ENCODE measurements at regions not wholly inside any gene's neighbourhood (a gene's known extent, or its start where the extent isn't known, plus 50 kb on each side); places are given as distances from the start of the nearest gene placed in this dataset.

DNA sequence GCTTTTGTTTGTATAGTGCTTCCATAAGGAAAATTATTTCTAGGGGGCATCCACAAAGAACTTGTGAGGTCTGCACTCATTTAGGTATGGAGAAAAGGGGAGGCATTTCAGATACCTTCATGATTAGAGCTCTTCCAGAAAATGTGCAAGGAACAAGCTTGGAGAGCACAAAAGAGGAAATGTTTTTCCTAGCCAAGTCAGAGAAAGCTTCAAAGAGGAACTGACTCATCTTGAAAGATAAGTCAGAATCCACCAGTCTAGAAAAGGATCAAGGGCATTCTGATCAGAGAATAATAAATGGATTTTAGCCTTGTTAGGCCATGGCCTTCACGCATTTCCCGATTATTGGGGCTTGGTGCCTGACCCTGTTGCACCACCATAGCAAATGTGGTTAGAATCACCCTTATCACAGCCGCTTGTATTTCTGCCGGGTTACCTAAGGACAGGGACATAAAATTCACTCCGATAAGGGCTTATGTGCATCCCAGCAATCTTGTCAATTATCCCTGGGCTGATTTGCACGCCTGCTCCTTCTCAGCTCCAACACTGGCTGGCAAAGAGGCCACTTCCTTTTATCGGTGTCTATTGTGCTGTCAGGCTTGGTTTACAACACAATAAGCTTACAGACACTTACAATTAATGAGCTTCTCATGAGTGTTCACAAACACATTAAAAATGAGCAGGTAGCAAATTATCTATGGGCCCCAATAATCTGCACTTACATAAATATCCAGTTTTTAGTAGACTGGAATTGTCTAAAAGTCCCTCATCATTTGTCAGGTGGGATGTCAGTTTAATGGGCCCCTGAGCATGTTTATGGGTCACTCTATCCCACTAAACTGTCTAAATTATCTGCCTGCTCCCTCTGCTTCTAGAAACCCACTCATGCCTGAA lies 613.5 kb downstream of the SOX6 start:
- no peak overlapping the region for H3K4me3 ChIP-seq
- no peak overlapping the region for H3K27ac ChIP-seq

DNA sequence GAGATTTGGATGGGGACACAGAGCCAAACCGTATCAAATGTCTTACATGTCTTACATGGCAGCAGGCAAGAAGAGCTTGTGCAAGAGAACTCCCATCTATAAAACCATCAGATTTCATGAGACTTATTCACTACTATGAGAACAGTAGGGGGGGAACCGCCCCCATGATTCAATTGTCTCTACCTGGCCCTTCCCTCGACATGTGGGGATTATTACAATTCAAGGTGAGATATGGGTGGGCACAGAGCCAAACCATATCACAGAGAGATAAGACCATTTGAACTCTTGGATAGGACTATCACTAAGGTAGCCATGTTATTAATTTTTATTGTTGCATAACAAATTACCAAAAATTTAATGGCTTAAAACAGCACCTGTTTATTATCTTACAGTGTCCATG lies 611.7 kb downstream of the SOX6 start:
- Histone ChIP-seq H3K27ac (no peak overlapping the region), H3K4me3 (no peak overlapping the region)

DNA sequence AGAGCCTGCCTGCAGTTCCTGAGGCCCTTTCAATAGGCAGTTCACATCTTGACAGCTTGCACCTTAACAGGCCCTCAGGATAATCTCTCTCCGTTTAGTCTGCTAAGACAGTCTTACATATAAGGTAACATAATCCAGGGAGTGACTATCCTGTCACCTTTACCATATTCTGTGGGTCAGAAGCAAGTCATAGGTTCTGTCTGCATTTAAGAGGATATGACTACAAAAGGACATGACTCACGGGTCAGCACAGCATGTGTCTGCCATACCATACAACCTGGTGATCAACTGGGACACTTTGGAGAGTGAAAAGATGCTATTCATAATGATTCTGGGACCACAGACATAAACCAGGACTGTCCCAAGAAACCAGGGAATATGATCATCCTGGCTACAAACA lies 611.1 kb downstream of the SOX6 start:
- Histone ChIP-seq H3K4me3 (no peak overlapping the region), H3K27ac (no peak overlapping the region)

DNA sequence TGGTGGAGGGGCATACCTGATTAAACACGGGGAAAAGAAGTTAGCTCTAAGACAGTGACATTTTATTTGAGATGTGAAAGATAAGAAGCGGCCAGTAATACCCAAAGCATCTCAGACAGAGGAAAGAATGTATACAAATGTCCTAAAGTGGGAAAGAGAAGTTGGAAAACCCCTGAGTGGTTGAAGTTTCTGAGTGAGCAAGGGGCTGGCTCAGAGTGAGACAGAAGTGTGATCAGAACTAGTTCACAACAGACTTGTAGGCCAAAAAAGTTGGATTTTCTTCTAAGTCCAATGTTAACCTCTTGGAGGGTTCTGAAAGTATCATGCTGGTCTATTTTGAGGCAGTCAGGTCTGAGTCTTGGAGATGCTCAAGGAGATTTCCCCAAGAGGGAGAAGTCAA lies 608.7 kb downstream of the SOX6 start:
- Histone ChIP-seq H3K27ac (no peak overlapping the region), H3K4me3 (no peak overlapping the region)

DNA sequence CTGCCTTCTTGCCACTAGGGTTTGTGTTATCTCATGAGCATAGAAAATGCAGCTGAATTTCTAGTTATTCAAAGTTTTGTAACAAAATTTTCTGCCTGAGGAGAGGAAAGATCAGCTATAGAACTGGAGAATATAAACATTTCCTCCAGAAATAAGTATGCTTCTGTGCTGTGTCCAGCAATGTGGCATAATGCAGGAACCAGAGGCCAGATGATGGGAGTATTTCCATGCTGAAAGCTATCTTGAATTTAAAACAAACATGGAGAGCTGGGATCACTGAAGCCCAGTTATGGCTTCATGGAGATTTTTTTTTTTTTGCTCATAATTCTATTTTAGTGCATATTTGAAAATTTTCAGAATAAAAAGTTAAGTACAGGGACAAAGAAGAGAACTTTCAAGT lies 608.2 kb downstream of the SOX6 start:
- Histone ChIP-seq H3K4me3 (no peak overlapping the region), H3K27ac (no peak overlapping the region)

DNA sequence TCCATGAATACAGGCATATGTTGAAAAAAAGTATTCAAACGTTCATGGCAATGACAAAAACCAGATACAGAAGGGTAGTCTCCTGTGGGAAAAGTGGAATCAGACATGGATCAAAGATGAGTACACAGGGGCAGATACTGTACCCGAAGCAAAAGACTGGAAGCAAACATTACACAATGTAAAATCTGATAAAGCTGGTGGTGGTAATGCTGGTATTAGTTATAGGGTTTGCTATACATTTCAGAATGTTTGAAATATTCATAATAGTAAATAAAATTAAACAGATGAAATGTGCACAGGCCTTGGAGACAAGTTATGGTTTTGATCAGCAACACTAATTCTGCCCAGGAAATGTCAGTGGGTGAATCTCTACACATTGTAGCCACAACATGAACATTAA lies 607.6 kb downstream of the SOX6 start:
- Histone ChIP-seq H3K4me3 (no peak overlapping the region), H3K27ac (no peak overlapping the region)

DNA sequence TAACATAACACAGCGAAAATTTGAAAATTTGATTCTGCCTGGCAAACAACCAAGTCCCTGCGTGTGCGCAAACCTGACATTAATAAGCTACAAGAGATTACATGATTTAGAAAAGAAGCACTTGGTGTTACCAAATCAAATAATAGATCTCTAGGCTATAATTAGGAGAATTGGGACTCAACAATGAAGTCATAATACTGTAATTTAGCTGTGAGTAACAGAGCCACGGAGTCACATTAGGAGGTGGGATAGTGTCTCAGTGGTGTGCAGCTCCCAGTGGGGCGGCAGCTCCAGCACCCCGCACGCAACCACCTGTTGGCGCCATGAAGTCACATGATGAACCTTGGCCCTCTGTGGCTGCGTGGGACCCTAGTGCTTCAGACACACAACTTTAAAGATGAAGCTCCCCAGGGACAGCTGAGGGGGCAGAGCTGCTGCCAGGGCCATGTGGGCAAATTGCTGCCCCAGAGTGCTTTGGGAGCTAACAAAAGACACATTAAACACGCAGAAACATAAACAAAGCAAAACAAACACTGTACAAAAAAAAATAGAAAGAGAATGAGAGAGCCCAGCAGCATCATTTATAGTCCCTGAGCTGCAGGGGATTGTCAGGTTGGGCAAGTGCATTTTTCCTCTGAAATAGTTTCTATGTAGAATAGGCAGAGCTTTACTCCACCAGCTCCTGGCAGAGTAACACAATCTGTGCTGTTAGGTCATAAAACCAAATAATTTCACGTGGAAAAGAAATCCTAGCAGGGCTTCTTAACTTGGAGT lies 605.6 kb downstream of the SOX6 start:
- no peak overlapping the region for H3K4me3 ChIP-seq
- H3K27ac ChIP-seq = no peak overlapping the region

DNA sequence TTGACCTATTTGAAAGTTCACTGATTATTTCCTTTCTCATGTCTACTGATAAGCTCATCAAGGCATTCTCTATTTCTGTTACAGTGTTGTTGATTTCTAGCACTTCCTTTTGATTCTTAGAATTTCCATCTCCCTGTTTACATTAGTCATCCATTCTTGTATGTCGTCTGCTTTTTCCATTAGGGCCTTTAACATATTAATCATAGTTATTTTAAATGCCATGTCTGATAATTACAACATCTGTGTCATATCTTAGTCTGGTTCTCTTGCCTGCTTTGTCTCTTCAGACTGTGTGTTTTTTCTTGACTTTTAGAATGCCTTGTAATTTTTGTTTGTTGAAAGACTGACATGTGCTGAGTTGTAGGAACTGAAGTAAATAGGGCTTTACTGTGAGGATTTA lies 602.1 kb downstream of the SOX6 start:
- H3K4me3 ChIP-seq = no peak overlapping the region

DNA sequence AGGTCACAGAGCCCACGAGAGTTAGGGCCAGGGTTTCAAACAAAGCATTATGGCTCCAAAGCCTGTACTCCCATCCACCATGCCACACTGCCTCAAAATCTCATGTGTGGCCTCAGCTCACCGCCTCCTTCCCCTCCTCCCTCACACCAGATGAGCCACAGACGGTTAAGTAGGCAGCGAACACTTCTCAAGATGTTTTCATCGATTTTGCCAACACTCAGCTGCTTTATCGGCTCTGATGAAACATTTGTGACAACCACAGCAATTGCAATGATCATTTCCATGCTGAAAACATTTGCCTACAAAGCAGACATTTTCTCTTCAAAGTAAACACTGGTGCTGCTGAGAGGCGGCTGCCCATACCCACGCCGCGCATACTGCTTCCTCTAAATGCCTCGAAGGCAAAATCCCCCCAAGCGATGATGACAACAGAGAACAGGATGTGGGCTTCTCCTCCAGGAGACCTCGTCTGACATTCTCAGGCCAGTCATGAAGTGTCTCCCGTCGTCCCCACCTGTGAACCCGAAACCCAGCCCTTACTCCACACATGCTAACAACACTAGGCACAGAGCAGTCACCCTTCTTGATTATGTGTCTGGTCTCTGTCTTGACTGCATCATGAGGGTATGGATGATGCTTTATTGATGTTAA lies 599.2 kb downstream of the SOX6 start:
- no peak overlapping the region for H3K27ac ChIP-seq

More for the DNA sequence above, 602.1 kb downstream of the SOX6 start:
- no peak overlapping the region for H3K27ac ChIP-seq

DNA sequence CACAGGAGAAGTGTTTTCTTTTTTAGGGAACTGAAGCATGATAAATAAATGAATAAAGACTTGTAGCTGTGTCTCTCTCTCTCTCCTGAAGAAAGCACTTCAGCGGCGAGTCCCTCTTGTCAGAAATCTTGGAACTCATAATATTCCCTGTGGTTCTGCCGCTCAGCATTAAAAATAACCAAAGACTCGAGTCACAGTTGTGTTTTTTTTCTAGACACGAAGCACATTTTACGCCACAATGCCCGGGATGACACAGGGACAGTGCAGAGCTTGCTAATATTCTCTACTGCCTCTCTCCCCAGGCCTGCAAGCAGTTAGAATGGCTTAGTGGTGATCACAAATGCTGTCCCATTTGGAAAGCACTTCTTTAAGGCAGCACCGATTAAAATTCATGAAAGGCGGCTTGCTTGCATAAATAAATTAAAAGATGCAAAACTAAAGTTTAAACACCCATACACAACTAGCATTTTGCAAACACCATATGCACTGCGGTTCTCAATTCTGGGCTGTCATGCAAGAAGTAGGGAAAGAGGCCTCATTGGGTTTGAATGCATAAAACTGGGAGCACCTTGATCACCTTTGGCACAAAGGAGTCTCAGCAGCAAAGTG lies 597.4 kb downstream of the SOX6 start:
- H3K27ac ChIP-seq = no peak overlapping the region
- no peak overlapping the region for H3K4me3 ChIP-seq

More for the DNA sequence above, 599.2 kb downstream of the SOX6 start:
- H3K4me3 ChIP-seq = no peak overlapping the region

DNA sequence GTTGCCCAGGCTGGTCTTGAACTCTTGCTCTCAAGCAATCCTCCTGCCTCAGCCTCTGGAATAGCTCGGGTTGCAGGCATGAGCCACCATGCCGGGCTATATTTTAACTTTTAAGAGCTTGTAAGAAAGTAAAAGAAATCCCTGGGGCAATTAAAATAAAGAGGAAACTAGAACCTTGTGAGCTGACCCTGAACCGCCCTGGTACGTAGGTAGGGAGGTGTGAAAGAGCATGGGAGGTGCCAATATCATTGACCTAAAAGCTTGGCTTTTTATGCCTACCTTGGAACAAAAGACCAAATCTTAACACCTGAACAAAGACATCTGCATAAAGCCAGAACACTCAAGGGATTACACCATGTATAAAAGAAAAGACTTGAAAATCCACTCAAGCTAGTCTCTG lies 595.1 kb downstream of the SOX6 start:
- no peak overlapping the region for H3K27ac ChIP-seq
- no peak overlapping the region for H3K4me3 ChIP-seq

DNA sequence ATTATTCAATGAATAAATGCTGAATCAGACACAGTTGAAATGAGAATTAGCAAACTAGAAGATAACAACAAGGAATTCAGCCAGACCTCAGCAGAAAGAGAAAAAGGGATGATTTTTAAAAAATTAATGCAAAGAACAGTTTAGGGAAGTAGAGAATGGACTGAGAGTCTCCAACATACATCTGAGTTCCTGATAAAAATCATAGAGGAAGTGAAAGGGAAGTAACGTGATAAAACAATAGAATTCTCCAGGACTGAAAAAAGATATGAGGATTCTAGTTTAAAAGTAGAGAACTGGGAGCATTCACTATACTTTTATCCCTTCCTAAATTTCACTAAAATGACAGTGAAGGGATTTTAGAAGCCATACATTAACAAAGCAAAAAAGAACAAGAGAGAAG lies 592.0 kb downstream of the SOX6 start:
- Histone ChIP-seq H3K27ac (peak overlapping the region in 1 of 21 experiments; percentile 15), H3K4me3 (no peak overlapping the region)

DNA sequence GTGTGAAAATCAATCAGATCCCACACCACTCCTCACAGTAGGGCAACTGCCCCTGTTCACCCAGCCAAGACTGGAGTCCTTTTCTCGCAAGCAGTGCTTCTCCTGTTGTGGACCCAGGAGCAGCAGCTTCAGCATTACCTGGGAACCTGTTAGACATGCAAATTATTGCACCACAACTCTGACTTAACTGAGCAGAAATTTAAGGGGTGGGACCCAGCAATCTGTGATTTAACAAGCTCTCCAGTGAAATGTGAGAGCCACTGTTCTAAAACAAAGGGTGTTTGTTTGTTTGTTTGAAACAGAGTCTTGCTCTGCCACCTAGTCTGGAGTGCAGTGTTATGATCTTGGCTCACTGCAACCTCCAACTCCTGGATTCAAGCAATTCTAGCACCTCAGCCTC lies 591.4 kb downstream of the SOX6 start:
- H3K4me3 ChIP-seq = no peak overlapping the region
- H3K27ac ChIP-seq = peak overlapping the region in 1 of 21 experiments; percentile 47

DNA sequence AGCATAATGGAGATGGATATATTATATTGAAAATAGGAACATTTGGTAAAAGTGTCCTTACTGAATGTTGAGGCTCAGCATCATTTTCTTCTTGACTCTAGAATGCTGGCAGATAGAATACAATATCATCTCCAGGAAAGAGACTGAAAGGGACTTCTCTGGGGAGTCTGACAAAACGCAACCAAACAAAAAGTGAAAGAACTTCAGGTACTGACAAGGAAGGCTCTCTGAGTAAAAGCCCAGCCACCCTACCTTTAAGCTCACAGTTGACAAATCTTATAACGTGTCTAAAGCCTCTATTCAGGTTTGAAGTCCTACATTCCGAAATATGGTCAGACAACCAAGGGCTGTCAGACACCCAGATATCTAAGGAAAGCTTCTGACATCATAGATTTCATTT lies 590.8 kb downstream of the SOX6 start:
- Histone ChIP-seq H3K27ac (peak overlapping the region in 1 of 21 experiments; percentile 47), H3K4me3 (no peak overlapping the region)

DNA sequence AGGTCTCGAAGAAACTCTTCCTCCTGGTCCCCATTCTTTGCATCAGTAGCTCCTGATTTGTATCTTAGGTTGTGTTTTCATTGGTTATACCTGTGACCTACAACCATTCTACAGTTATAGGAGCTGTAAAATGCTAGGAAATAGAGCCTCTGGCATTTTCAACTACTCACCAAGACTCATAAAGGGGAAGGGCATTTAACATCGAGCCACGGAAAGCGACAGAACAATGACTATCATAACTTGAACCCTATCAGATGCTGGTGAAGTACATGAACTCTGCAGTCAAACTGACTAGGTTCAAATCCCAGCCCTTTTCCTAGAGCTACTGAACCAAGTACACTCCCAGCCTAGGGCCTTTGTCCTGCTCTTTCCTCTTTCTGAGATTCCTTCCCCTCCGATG lies 588.0 kb downstream of the SOX6 start:
- Histone ChIP-seq H3K4me3 (no peak overlapping the region), H3K27ac (no peak overlapping the region)

DNA sequence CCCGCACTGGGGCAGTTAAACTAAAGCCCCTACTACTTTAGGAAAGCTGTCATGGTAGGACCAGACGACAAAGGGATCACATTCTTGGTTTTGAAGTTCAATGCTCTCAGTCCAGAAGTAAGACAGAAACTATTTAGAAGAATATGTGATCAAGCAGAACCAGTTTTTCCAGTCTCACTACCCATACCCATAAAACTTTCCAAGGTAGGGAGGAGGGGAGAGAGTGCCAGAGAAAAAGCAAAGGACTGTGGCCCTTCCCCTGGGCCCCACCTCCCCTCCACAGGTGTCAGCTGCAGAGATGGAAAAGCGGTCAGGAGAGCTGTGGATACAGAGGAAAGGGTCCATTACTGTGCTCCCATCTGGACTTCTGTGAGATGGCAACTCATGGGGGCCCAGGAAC lies 587.1 kb downstream of the SOX6 start:
- H3K27ac ChIP-seq = no peak overlapping the region
- H3K4me3 ChIP-seq = no peak overlapping the region

DNA sequence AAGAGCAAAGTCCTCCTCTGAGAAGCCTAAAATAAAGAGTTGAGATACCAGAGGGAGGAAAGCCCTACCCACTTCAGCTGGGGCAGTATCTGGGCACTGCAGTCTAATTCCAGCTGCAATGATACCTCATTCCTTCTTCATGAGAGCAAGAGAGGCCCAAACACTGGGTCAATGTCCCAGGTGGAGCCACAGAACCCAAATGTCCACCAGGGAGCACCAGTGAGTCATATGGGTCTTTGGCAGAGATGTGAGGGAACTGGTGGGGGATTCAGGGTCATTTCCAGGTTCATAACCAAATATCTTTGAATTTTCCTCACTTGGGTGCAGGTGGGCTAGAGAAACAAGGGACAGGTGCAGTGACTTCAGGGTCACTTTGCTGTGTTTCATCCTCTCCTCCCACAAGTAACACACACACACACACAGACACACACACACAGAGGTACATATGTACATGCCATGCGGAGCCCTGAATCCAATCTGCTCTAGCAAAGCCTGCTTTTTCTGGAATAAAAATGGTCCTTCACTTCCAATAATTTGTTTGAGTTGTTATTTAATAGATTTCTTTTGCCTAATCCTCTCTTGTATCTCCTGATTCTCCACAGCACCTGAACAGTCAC lies 585.4 kb downstream of the SOX6 start:
- H3K27ac ChIP-seq = no peak overlapping the region
- H3K4me3 ChIP-seq = no peak overlapping the region

DNA sequence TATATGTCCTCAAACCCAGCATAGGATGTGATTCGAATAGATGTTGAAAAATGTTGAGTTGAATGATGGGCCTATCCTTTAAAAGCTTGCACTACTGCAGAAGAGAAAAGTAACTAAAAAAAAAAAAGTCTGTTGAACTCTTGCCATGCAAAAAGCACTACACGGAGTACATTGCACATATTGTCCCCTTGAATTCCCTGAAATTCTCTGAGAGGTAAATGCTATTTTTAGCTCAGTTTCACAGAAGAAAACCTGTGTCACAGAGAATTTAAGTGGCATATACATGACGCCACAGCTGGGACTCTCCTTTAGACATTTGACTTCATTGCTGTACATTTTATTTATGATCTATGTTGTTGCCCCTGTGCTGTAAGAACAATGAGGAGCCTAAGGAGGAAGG lies 583.8 kb downstream of the SOX6 start:
- Histone ChIP-seq H3K27ac (no peak overlapping the region), H3K4me3 (no peak overlapping the region)

DNA sequence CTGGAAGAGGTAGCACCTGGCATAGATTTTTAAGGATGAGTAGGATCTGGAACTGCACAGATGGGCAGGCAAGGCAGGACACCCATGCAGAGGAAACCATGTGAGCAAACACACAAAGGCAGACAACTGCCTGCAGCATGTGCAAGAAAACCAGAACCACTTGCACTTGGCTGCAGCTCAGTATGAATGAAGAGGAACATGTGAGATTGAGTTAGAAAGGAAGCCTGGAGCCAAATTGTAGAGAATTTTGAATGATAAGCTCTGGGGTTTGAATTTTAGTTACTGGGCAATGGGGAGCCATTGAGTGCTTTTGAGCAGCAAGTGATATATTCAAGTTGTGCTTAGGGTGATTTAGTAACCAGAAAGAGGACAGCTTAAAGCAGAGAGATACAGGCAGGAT lies 583.4 kb downstream of the SOX6 start:
- no peak overlapping the region for H3K27ac ChIP-seq
- H3K4me3 ChIP-seq = no peak overlapping the region

Data from skin epidermis (tissue), 12 donors.